PC-3 (cell line): ENCODE measurements at regions not wholly inside any gene's neighbourhood (a gene's known extent, or its start where the extent isn't known, plus 50 kb on each side); places are given as distances from the start of the nearest gene placed in this dataset.

Experiments used
- ATAC-seq: fragments of 200-7000 bp; cut with Tn5 transposase; 2 replicates; pipeline ENCODE4 v1.9.1; 2020; ENCODE audit warnings: mild to moderate bottlenecking, moderate library complexity
- BruUV-seq: library from RNA; stranded (reverse); fragments of 400-500 nt; replicated peaks from 2 replicates; lab custom pipeline; 2021; lab: Mats Ljungman, UMichigan
- CTCF ChIA-PET: fragments of 300-600 bp; sonication (Branson Sonifier 250); formaldehyde crosslinking; loops from one replicate; lab custom pipeline; 2022; ENCODE audit warnings: antibody characterized with exemption; lab: Charles Lee
- POLR2A ChIA-PET: fragments of 300-600 bp; sonication (Branson Sonifier 250); formaldehyde crosslinking; loops from one replicate; lab custom pipeline; 2022; ENCODE audit warnings: antibody characterized with exemption; ENCODE audit not compliant: unreplicated experiment; lab: Charles Lee
- DNase-seq: peaks from one replicate; pipeline ENCODE4 v3.0.0-alpha.2; 2015
- H2AFZ ChIP-seq: fragments of 300-600 bp; sonication (generic); 2 replicates; pipeline ENCODE4 v1.6.0; 2016; ENCODE audit warnings: antibody characterized with exemption, low read length
- H3F3A ChIP-seq: fragments of 300-600 bp; sonication (generic); one replicate; pipeline ENCODE4 v1.6.0; 2017; ENCODE audit warnings: antibody characterized with exemption, low read length, control low read depth, mild to moderate bottlenecking; ENCODE audit not compliant: unreplicated experiment
- H3K27ac ChIP-seq: fragments of 300-600 bp; sonication (generic); 2 replicates; pipeline ENCODE4 v1.5.1; 2016; ENCODE audit warnings: mild to moderate bottlenecking, low read length
- H3K27me3 ChIP-seq: fragments of 300-600 bp; sonication (generic); 2 replicates; pipeline ENCODE4 v1.6.1; 2016; ENCODE audit warnings: low read length, mixed read lengths
- H3K36me3 ChIP-seq: fragments of 300-600 bp; sonication (generic); 2 replicates; pipeline ENCODE4 v1.6.1; 2016; ENCODE audit warnings: low read depth, mixed run types, low read length, mixed read lengths
- H3K4me1 ChIP-seq: fragments of 300-600 bp; sonication (generic); 2 replicates; pipeline ENCODE4 v1.5.1; 2016; ENCODE audit warnings: low read length; ENCODE audit not compliant: insufficient read depth
- H3K4me2 ChIP-seq: fragments of 300-600 bp; sonication (generic); 2 replicates; pipeline ENCODE4 v1.6.0; 2016; ENCODE audit warnings: low read length
- H3K4me3 ChIP-seq: fragments of 300-600 bp; sonication (generic); 2 replicates; pipeline ENCODE4 v1.5.1; 2016; ENCODE audit warnings: mild to moderate bottlenecking, low read length, mixed read lengths
- H3K79me2 ChIP-seq: fragments of 300-600 bp; sonication (generic); 2 replicates; pipeline ENCODE4 v1.6.1; 2017; ENCODE audit warnings: low read length, mixed read lengths
- H3K9ac ChIP-seq: fragments of 300-600 bp; sonication (generic); 2 replicates; pipeline ENCODE4 v1.6.0; 2016; ENCODE audit warnings: mild to moderate bottlenecking, low read length
- H3K9me2 ChIP-seq: fragments of 300-600 bp; sonication (generic); replicated peaks from 2 replicates; pipeline ENCODE4 v1.6.1; 2016; ENCODE audit warnings: mixed run types, low read length, mixed read lengths
- H3K9me3 ChIP-seq: fragments of 300-600 bp; sonication (generic); 2 replicates; pipeline ENCODE4 v1.6.1; 2016; ENCODE audit warnings: low read length, mixed read lengths
- H4K20me1 ChIP-seq: fragments of 300-600 bp; sonication (generic); 2 replicates; pipeline ENCODE4 v1.6.1; 2016; ENCODE audit warnings: low read length, mixed read lengths
- CTCF ChIP-seq: fragments of 300-600 bp; sonication (generic); conservative IDR thresholded peaks from 2 replicates; pipeline ENCODE4 v1.5.1; 2017; ENCODE audit warnings: antibody characterized with exemption, low read depth, mild to moderate bottlenecking, low read length
- EZH2 ChIP-seq: fragments of 300-600 bp; sonication (generic); IDR thresholded peaks from one replicate; pipeline ENCODE4 v1.6.1; 2017; ENCODE audit warnings: antibody characterized with exemption, mild to moderate bottlenecking, low read length; ENCODE audit not compliant: unreplicated experiment
- EZH2phosphoT487 ChIP-seq: fragments of 300-600 bp; sonication (generic); IDR thresholded peaks from 2 replicates; pipeline ENCODE4 v1.6.1; 2018; ENCODE audit warnings: mild to moderate bottlenecking, antibody characterized with exemption, low read length, borderline replicate concordance
- intact Hi-C: fragments of 100-400 bp; cut with micrococcal nuclease; formaldehyde crosslinking; loops from 2 replicates; pipeline ENCODE4 v1.9.0; 2023

GRCh38 chr1:38558500-38559445, 300.8 kb downstream of the RRAGC start:
- H3K9me2 ChIP-seq, result no peaks in the 10 kb centered on the region
- no peaks in the 10 kb centered on the region for H3F3A ChIP-seq
- no peak overlapping the region for H3K9ac ChIP-seq
- intact Hi-C loops, result no loop called here
- no peaks in the 10 kb centered on the region for H3K4me1 ChIP-seq
- ATAC-seq, result no peak
- no peaks in the 10 kb centered on the region for H3K36me3 ChIP-seq
- CTCF ChIA-PET, result no interaction called here
- no peak for TF ChIP-seq EZH2phosphoT487
- no peak for TF ChIP-seq EZH2
- no peak for TF ChIP-seq CTCF
- H3K9me3 ChIP-seq, result no peaks in the 10 kb centered on the region
- H3K27ac ChIP-seq, result no peak overlapping the region
- BruUV-seq, result no TSS peak
- no peaks in the 10 kb centered on the region for H4K20me1 ChIP-seq
- no peak overlapping the region for H3K4me3 ChIP-seq
- peaks cover 81% of the 10 kb centered on the region for H3K27me3 ChIP-seq
- H3K4me2 ChIP-seq, result no peak overlapping the region
- H3K79me2 ChIP-seq, result no peaks in the 10 kb centered on the region
- no peak for DNase-seq
- POLR2A ChIA-PET, result no interaction called here
- H2AFZ ChIP-seq, result no peak overlapping the region

- Histone ChIP-seq H3K9ac (no peak overlapping the region), H3K4me2 (no peak overlapping the region), H3K4me1 (no peaks in the 10 kb centered on the region), H2AFZ (no peak overlapping the region), H3K9me3 (no peaks in the 10 kb centered on the region), H3K36me3 (no peaks in the 10 kb centered on the region), H3K4me3 (no peak overlapping the region), H3F3A (no peaks in the 10 kb centered on the region), H3K9me2 (no peaks in the 10 kb centered on the region), H4K20me1 (no peaks in the 10 kb centered on the region), H3K27ac (no peak overlapping the region), H3K79me2 (no peaks in the 10 kb centered on the region), H3K27me3 (peaks cover 80% of the 10 kb centered on the region)
- ATAC-seq (no peak), DNase-seq (no peak)
- ChIA-PET CTCF (no interaction called here), POLR2A (no interaction called here)
- no peak for TF ChIP-seq CTCF
- no peak for TF ChIP-seq EZH2phosphoT487
- TF ChIP-seq EZH2, result no peak
- intact Hi-C loops, result no loop called here
- BruUV-seq, result no TSS peak
These were observed 301.5 kb downstream of the RRAGC start for GRCh38 chr1:38558055-38558454.

- Histone ChIP-seq H3K27me3 (peaks cover 85% of the 10 kb centered on the region), H3K9ac (no peak overlapping the region), H3K36me3 (no peaks in the 10 kb centered on the region), H3K4me1 (no peaks in the 10 kb centered on the region), H2AFZ (no peak overlapping the region), H3K27ac (no peak overlapping the region), H3K79me2 (no peaks in the 10 kb centered on the region), H4K20me1 (no peaks in the 10 kb centered on the region), H3K9me3 (no peaks in the 10 kb centered on the region), H3F3A (no peaks in the 10 kb centered on the region), H3K4me2 (no peak overlapping the region), H3K9me2 (no peaks in the 10 kb centered on the region), H3K4me3 (no peak overlapping the region)
- no peak for DNase-seq
- no TSS peak for BruUV-seq
- TF ChIP-seq CTCF, result no peak
- TF ChIP-seq EZH2phosphoT487, result no peak
- no peak for TF ChIP-seq EZH2
- POLR2A ChIA-PET, result no interaction called here
- CTCF ChIA-PET, result no interaction called here
- intact Hi-C loops, result no loop called here
- no peak for ATAC-seq
These were observed 304.0 kb downstream of the RRAGC start for GRCh38 chr1:38555594-38555993.
